ENCODE measurements at regions not wholly inside any gene's neighbourhood (a gene's known extent, or its start where the extent isn't known, plus 50 kb on each side); places are given as distances from the start of the nearest gene placed in this dataset.

DNA sequence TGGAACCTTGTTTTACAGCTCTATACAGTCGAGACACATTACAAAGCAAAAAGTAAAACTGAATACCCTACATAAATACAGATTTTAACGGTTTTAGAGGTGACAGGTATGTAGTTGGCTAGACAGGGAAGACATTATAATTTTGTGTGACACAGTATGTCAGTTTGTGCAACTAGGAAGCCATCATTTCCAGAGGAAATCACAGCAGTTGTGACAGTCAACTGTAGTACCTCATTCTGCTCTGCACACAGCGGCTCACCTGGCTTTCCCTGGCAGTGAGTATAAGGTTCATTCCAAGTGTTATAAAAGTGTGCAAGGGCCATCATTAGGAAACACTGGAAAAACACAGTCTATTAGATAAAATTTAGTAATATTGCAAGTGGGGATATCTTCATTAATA lies 501.6 kb upstream of the PHF14 start:
- TF ChIP-seq, protein P1, sequence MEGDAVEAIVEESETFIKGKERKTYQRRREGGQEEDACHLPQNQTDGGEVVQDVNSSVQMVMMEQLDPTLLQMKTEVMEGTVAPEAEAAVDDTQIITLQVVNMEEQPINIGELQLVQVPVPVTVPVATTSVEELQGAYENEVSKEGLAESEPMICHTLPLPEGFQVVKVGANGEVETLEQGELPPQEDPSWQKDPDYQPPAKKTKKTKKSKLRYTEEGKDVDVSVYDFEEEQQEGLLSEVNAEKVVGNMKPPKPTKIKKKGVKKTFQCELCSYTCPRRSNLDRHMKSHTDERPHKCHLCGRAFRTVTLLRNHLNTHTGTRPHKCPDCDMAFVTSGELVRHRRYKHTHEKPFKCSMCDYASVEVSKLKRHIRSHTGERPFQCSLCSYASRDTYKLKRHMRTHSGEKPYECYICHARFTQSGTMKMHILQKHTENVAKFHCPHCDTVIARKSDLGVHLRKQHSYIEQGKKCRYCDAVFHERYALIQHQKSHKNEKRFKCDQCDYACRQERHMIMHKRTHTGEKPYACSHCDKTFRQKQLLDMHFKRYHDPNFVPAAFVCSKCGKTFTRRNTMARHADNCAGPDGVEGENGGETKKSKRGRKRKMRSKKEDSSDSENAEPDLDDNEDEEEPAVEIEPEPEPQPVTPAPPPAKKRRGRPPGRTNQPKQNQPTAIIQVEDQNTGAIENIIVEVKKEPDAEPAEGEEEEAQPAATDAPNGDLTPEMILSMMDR (conservative IDR thresholded peaks at IDR 0.05; ENCODE audit: low read depth, low read length) = no peak
- no peak for TF ChIP-seq EZH2 (IDR thresholded peaks at IDR 0.05; ENCODE audit: borderline replicate concordance, low read depth, low read length, poor library complexity, severe bottlenecking)
